Mammary epithelial cell (primary cell): ENCODE measurements at regions not wholly inside any gene's neighbourhood (a gene's known extent, or its start where the extent isn't known, plus 50 kb on each side); places are given as distances from the start of the nearest gene placed in this dataset.

Experiments
- CTCF ChIP-seq, 2 donors: IDR thresholded peaks in 1 of 2; conservative IDR thresholded peaks in 1 of 2; 2 replicates each; pipeline ENCODE4 v1.5.1; 2011 to 2012; ENCODE audit warnings: inconsistent platforms in 2 of 2, low read length in 2 of 2, mild to moderate bottlenecking in 2 of 2, control low read depth in 1 of 2, low read depth in 1 of 2; ENCODE audit not compliant: insufficient read depth in 1 of 2; ENCODE audit errors: extremely low read depth in 1 of 2
- EZH2 ChIP-seq: IDR thresholded peaks from 2 replicates; pipeline ENCODE4 v1.6.1; 2012; ENCODE audit warnings: low read length, inconsistent platforms, borderline replicate concordance

GRCh38 chr3:5052247-5052646 lies 69.8 kb upstream of the ARL8B start:
- TF ChIP-seq EZH2 (no peak), CTCF (conservative IDR thresholded peaks at IDR 0.05 in 1 of 2, IDR thresholded peaks at IDR 0.05 in 1 of 2; ENCODE audit: extremely low read depth in 1 of 2, insufficient read depth in 1 of 2, low read depth in 1 of 2, low read length in 2 of 2) (no peak)
